Sigmoid colon (tissue), 3 donors: ENCODE measurements at regions not wholly inside any gene's neighbourhood (a gene's known extent, or its start where the extent isn't known, plus 50 kb on each side); places are given as distances from the start of the nearest gene placed in this dataset.

Experiments used
- POLR2A ChIP-seq, 2 donors: fragments of 450-650 bp; IDR thresholded peaks; one replicate each; pipeline ENCODE4 v1.6.1; 2016; ENCODE audit warnings: antibody characterized with exemption in 2 of 2, mild to moderate bottlenecking in 2 of 2, moderate library complexity in 2 of 2
- TF ChIP-seq, protein P1 (sequence below), 4 experiments: fragments of 450-650 bp in 3 of 4; fragments of 200-600 bp in 1 of 4; IDR thresholded peaks; one replicate each; pipeline ENCODE4 v1.5.1; 2016 to 2019; ENCODE audit warnings: antibody characterized with exemption in 4 of 4, mild to moderate bottlenecking in 3 of 4, moderate library complexity in 2 of 4

- TF ChIP-seq, protein P1, sequence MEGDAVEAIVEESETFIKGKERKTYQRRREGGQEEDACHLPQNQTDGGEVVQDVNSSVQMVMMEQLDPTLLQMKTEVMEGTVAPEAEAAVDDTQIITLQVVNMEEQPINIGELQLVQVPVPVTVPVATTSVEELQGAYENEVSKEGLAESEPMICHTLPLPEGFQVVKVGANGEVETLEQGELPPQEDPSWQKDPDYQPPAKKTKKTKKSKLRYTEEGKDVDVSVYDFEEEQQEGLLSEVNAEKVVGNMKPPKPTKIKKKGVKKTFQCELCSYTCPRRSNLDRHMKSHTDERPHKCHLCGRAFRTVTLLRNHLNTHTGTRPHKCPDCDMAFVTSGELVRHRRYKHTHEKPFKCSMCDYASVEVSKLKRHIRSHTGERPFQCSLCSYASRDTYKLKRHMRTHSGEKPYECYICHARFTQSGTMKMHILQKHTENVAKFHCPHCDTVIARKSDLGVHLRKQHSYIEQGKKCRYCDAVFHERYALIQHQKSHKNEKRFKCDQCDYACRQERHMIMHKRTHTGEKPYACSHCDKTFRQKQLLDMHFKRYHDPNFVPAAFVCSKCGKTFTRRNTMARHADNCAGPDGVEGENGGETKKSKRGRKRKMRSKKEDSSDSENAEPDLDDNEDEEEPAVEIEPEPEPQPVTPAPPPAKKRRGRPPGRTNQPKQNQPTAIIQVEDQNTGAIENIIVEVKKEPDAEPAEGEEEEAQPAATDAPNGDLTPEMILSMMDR (IDR thresholded peaks at IDR 0.05), result no peak
- no peak for TF ChIP-seq POLR2A (IDR thresholded peaks at IDR 0.05)
These were observed 226.5 kb upstream of the MAP3K1 start for GRCh38 chr5:56588636-56589480.
